ENCODE measurements at regions not wholly inside any gene's neighbourhood (a gene's known extent, or its start where the extent isn't known, plus 50 kb on each side); places are given as distances from the start of the nearest gene placed in this dataset.
A peak's percentile ranks its signal among the peaks of the same experiment; 100 is the strongest.

DNA sequence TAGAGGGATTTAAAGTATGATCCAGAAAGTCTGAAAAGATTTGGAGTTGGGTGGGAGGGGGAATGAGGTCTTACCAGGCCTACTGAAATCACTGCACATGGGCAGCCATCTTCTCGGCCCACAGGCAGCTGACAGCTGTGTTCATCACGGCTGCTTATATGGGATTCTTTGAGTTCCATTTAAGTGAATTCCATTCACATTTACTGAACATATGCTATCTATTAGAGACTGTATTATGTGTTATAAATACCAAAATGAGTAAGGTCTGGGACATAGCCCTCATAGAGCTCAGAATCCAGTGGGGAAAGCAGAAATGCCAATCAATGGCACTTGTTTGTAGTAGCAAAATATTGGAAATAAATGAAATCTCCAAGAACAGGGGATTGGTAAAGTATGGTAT is 91.1 kb downstream of the TRIM42 start:
- no peak for DNase-seq
- Mint-ChIP-seq H3K4me3 (no peak overlapping the region), H3K27me3 (ENCODE audit: insufficient read depth) (peaks cover 5% of the 10 kb centered on the region), H3K36me3 (ENCODE audit: low read depth) (no peaks in the 10 kb centered on the region), H3K9me3 (no peaks in the 10 kb centered on the region), H3K27ac (no peak overlapping the region), H3K4me1 (peaks cover 2% of the 10 kb centered on the region)
- Histone ChIP-seq H3K27me3 (ENCODE audit: control insufficient read depth, insufficient read depth, low read length, poor library complexity, severe bottlenecking) (no peaks in the 10 kb centered on the region), H3K36me3 (ENCODE audit: control insufficient read depth, insufficient read depth, low read length) (no peaks in the 10 kb centered on the region), H3K4me3 (ENCODE audit: low read length) (no peak overlapping the region), H3K9me3 (ENCODE audit: control insufficient read depth, low read length) (no peaks in the 10 kb centered on the region), H3K4me1 (ENCODE audit: control insufficient read depth, insufficient read depth, low read length) (no peaks in the 10 kb centered on the region), H3K9ac (ENCODE audit: extremely low read depth, low read length, poor library complexity, severe bottlenecking) (no peak overlapping the region), H3K27ac (ENCODE audit: low read depth, low read length) (no peak overlapping the region)
- 100% methylated on average over 2 of the region's 2 CpGs; no CpG with 5 or more reads in 1 of the 2 experiments for WGBS, 2 experiments (ENCODE audit: insufficient coverage in 1 of 2, insufficient read length in 1 of 2)
- TF ChIP-seq CTCF (conservative IDR thresholded peaks at IDR 0.05): no peak

GRCh38 chr3:140769951-140770350 is 92.1 kb downstream of the TRIM42 start:
- no peaks in the 10 kb centered on the region for H3K36me3 ChIP-seq (ENCODE audit: control insufficient read depth, insufficient read depth, low read length)
- no peak overlapping the region for H3K4me3 Mint-ChIP-seq
- no peaks in the 10 kb centered on the region for H3K4me1 Mint-ChIP-seq
- H3K27me3 Mint-ChIP-seq (ENCODE audit: insufficient read depth): peaks cover 5% of the 10 kb centered on the region
- H3K4me3 ChIP-seq (ENCODE audit: low read length): no peak overlapping the region
- no peaks in the 10 kb centered on the region for H3K27me3 ChIP-seq (ENCODE audit: control insufficient read depth, insufficient read depth, low read length, poor library complexity, severe bottlenecking)
- H3K9me3 Mint-ChIP-seq: peaks cover 5% of the 10 kb centered on the region
- peaks cover 6% of the 10 kb centered on the region for H3K36me3 Mint-ChIP-seq (ENCODE audit: low read depth)
- WGBS, 2 experiments (ENCODE audit: insufficient coverage in 1 of 2, insufficient read length in 1 of 2): 92 to 95% methylated on average over 6 of the region's 6 CpGs
- H3K9ac ChIP-seq (ENCODE audit: extremely low read depth, low read length, poor library complexity, severe bottlenecking): no peak overlapping the region
- no peak overlapping the region for H3K27ac ChIP-seq (ENCODE audit: low read depth, low read length)
- H3K27ac Mint-ChIP-seq: no peak overlapping the region
- H3K4me1 ChIP-seq (ENCODE audit: control insufficient read depth, insufficient read depth, low read length): no peaks in the 10 kb centered on the region
- TF ChIP-seq CTCF (conservative IDR thresholded peaks at IDR 0.05): no peak
- no peak for DNase-seq
- peaks cover 6% of the 10 kb centered on the region for H3K9me3 ChIP-seq (ENCODE audit: control insufficient read depth, low read length)

- TF ChIP-seq CTCF (conservative IDR thresholded peaks at IDR 0.05): peak; percentile 43
- H3K9ac ChIP-seq (ENCODE audit: extremely low read depth, low read length, poor library complexity, severe bottlenecking): no peak overlapping the region
- H3K27me3 ChIP-seq (ENCODE audit: control insufficient read depth, insufficient read depth, low read length, poor library complexity, severe bottlenecking): no peaks in the 10 kb centered on the region
- H3K27ac ChIP-seq (ENCODE audit: low read depth, low read length): no peak overlapping the region
- no peak for DNase-seq
- Mint-ChIP-seq H3K27ac (no peak overlapping the region), H3K36me3 (ENCODE audit: low read depth) (peaks cover 8% of the 10 kb centered on the region), H3K4me3 (no peak overlapping the region), H3K4me1 (no peaks in the 10 kb centered on the region), H3K27me3 (ENCODE audit: insufficient read depth) (peaks cover 6% of the 10 kb centered on the region), H3K9me3 (peaks cover 15% of the 10 kb centered on the region)
- H3K4me1 ChIP-seq (ENCODE audit: control insufficient read depth, insufficient read depth, low read length): no peaks in the 10 kb centered on the region
- no peak overlapping the region for H3K4me3 ChIP-seq (ENCODE audit: low read length)
- H3K36me3 ChIP-seq (ENCODE audit: control insufficient read depth, insufficient read depth, low read length): no peaks in the 10 kb centered on the region
- 85% methylated on average over 3 of the region's 3 CpGs for WGBS, 2 experiments (ENCODE audit: insufficient coverage in 1 of 2, insufficient read length in 1 of 2)
- H3K9me3 ChIP-seq (ENCODE audit: control insufficient read depth, low read length): peaks cover 18% of the 10 kb centered on the region
Measured at GRCh38 chr3:140770977-140771667, 93.3 kb downstream of the TRIM42 start.

All from endodermal cell (in vitro differentiated cells).